Spinal cord (tissue), 9 donors: ENCODE measurements at regions not wholly inside any gene's neighbourhood (a gene's known extent, or its start where the extent isn't known, plus 50 kb on each side); places are given as distances from the start of the nearest gene placed in this dataset.

Source experiments
- DNase-seq, 6 donors: peaks; one replicate each; pipeline versions ENCODE4 v3.0.0 to v3.0.0-alpha.2; 2013 to 2015; ENCODE audit warnings: low spot score in 6 of 6, low read depth in 4 of 6
- H3K27ac ChIP-seq: one replicate; pipeline ENCODE4 v1.5.1; 2013; ENCODE audit warnings: low read depth, low read length, control low read depth
- H3K27me3 ChIP-seq: one replicate; pipeline ENCODE4 v1.6.1; 2013; ENCODE audit warnings: low read length; ENCODE audit not compliant: control insufficient read depth, insufficient read depth
- H3K36me3 ChIP-seq: one replicate; pipeline ENCODE4 v1.6.1; 2013; ENCODE audit warnings: low read length; ENCODE audit not compliant: control insufficient read depth, insufficient read depth
- H3K4me1 ChIP-seq: one replicate; pipeline ENCODE4 v1.6.1; 2013; ENCODE audit warnings: low read length; ENCODE audit not compliant: control insufficient read depth, insufficient read depth
- H3K4me3 ChIP-seq: one replicate; pipeline ENCODE4 v1.5.1; 2013; ENCODE audit warnings: low read depth, low read length, control low read depth
- H3K9me3 ChIP-seq: one replicate; pipeline ENCODE4 v1.6.1; 2013; ENCODE audit warnings: low read length; ENCODE audit not compliant: control insufficient read depth, insufficient read depth
- WGBS: methylation state at CpG from one replicate; pipeline ENCODE4 v1.1.5; 2013; ENCODE audit warnings: missing lambda C conversion rate; ENCODE audit not compliant: insufficient coverage; 5-methylcytosine and 5-hydroxymethylcytosine counted together
- donor health status: healthy.

GRCh38 chr6:147015674-147016073 is 188.5 kb upstream of the STXBP5 start:
- Histone ChIP-seq H3K4me3 (no peak overlapping the region), H3K4me1 (no peaks in the 10 kb centered on the region), H3K27me3 (no peaks in the 10 kb centered on the region), H3K9me3 (no peaks in the 10 kb centered on the region), H3K27ac (no peak overlapping the region), H3K36me3 (no peaks in the 10 kb centered on the region)
- DNase-seq = no peak
- WGBS = 95% methylated on average over 5 of the region's 5 CpGs

- no CpG with 5 or more reads among the region's 3 CpGs for WGBS
- H3K9me3 ChIP-seq = no peaks in the 10 kb centered on the region
- no peaks in the 10 kb centered on the region for H3K27me3 ChIP-seq
- no peak overlapping the region for H3K27ac ChIP-seq
- no peak overlapping the region for H3K4me3 ChIP-seq
- H3K4me1 ChIP-seq = no peaks in the 10 kb centered on the region
- DNase-seq = no peak
- H3K36me3 ChIP-seq = no peaks in the 10 kb centered on the region
These were observed 187.8 kb upstream of the STXBP5 start for GRCh38 chr6:147016440-147016839.

- 97% methylated on average over 4 of the region's 4 CpGs for WGBS
- no peaks in the 10 kb centered on the region for H3K4me1 ChIP-seq
- no peaks in the 10 kb centered on the region for H3K36me3 ChIP-seq
- H3K9me3 ChIP-seq = no peaks in the 10 kb centered on the region
- DNase-seq = no peak
- no peak overlapping the region for H3K4me3 ChIP-seq
- no peak overlapping the region for H3K27ac ChIP-seq
- no peaks in the 10 kb centered on the region for H3K27me3 ChIP-seq
These were observed 187.1 kb upstream of the STXBP5 start for GRCh38 chr6:147017153-147017552.

GRCh38 chr6:147019001-147019400 is 185.2 kb upstream of the STXBP5 start:
- Histone ChIP-seq H3K27me3 (no peaks in the 10 kb centered on the region), H3K4me3 (no peak overlapping the region), H3K36me3 (no peaks in the 10 kb centered on the region), H3K9me3 (no peaks in the 10 kb centered on the region), H3K27ac (no peak overlapping the region), H3K4me1 (no peaks in the 10 kb centered on the region)
- no peak for DNase-seq

GRCh38 chr6:147022041-147022440 is 182.2 kb upstream of the STXBP5 start:
- 74% methylated on average over 2 of the region's 2 CpGs for WGBS

GRCh38 chr6:147023148-147023547 is 181.1 kb upstream of the STXBP5 start:
- no peaks in the 10 kb centered on the region for H3K4me1 ChIP-seq
- DNase-seq = no peak
- H3K36me3 ChIP-seq = no peaks in the 10 kb centered on the region
- no peak overlapping the region for H3K27ac ChIP-seq
- no peaks in the 10 kb centered on the region for H3K27me3 ChIP-seq
- no peak overlapping the region for H3K4me3 ChIP-seq
- H3K9me3 ChIP-seq = no peaks in the 10 kb centered on the region

More at GRCh38 chr6:147022041-147022440, 182.2 kb upstream of the STXBP5 start:
- no peaks in the 10 kb centered on the region for H3K9me3 ChIP-seq
- no peak overlapping the region for H3K4me3 ChIP-seq
- H3K4me1 ChIP-seq = no peaks in the 10 kb centered on the region
- DNase-seq = no peak
- H3K27me3 ChIP-seq = no peaks in the 10 kb centered on the region
- no peak overlapping the region for H3K27ac ChIP-seq
- H3K36me3 ChIP-seq = no peaks in the 10 kb centered on the region

- no peak overlapping the region for H3K27ac ChIP-seq
- H3K9me3 ChIP-seq = no peaks in the 10 kb centered on the region
- H3K36me3 ChIP-seq = no peaks in the 10 kb centered on the region
- no peaks in the 10 kb centered on the region for H3K27me3 ChIP-seq
- no peak overlapping the region for H3K4me3 ChIP-seq
- DNase-seq = no peak
- WGBS = 90% methylated on average over 3 of the region's 3 CpGs
- H3K4me1 ChIP-seq = no peaks in the 10 kb centered on the region
These were observed 180.6 kb upstream of the STXBP5 start for GRCh38 chr6:147023581-147023980.

GRCh38 chr6:147029923-147030322 is 174.3 kb upstream of the STXBP5 start:
- no peaks in the 10 kb centered on the region for H3K9me3 ChIP-seq
- H3K36me3 ChIP-seq = no peaks in the 10 kb centered on the region
- no CpG with 5 or more reads among the region's 1 CpG for WGBS
- H3K27me3 ChIP-seq = no peaks in the 10 kb centered on the region
- no peaks in the 10 kb centered on the region for H3K4me1 ChIP-seq
- no peak overlapping the region for H3K4me3 ChIP-seq
- no peak overlapping the region for H3K27ac ChIP-seq
- DNase-seq = no peak

- no peaks in the 10 kb centered on the region for H3K27me3 ChIP-seq
- H3K4me1 ChIP-seq = no peaks in the 10 kb centered on the region
- DNase-seq = no peak
- no peak overlapping the region for H3K27ac ChIP-seq
- no peak overlapping the region for H3K4me3 ChIP-seq
- WGBS = no CpG with 5 or more reads among the region's 2 CpGs
- H3K36me3 ChIP-seq = no peaks in the 10 kb centered on the region
- H3K9me3 ChIP-seq = no peaks in the 10 kb centered on the region
These were observed 170.9 kb upstream of the STXBP5 start for GRCh38 chr6:147033267-147033666.

- no peaks in the 10 kb centered on the region for H3K36me3 ChIP-seq
- H3K4me1 ChIP-seq = no peaks in the 10 kb centered on the region
- no peaks in the 10 kb centered on the region for H3K9me3 ChIP-seq
- no CpG with 5 or more reads among the region's 2 CpGs for WGBS
- H3K4me3 ChIP-seq = no peak overlapping the region
- H3K27ac ChIP-seq = no peak overlapping the region
- H3K27me3 ChIP-seq = no peaks in the 10 kb centered on the region
- no peak for DNase-seq
These were observed 168.3 kb upstream of the STXBP5 start for GRCh38 chr6:147035886-147036285.
